ENCODE measurements at regions not wholly inside any gene's neighbourhood (a gene's known extent, or its start where the extent isn't known, plus 50 kb on each side); places are given as distances from the start of the nearest gene placed in this dataset.

DNA sequence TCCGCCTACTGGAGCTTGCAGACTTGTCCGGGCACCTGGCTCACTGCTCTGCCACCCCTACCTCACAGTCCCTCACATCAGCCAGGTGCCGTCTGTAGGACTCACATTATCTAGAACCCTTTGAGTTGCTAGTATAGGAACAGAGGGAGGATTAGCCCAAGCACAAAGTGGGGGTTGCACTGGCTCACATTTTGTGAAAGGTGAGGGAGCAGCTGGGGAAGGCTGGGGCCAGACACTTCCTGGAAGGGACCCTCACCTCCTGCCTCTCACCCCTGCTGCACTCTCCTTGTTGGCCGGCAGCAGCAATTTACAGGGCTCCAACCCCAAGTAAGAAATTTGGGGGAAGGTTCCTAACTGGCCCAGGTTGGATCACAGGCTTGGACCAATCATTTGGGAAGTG lies 1031.6 kb downstream of the BCL11B start:
- TF ChIP-seq, protein P1, sequence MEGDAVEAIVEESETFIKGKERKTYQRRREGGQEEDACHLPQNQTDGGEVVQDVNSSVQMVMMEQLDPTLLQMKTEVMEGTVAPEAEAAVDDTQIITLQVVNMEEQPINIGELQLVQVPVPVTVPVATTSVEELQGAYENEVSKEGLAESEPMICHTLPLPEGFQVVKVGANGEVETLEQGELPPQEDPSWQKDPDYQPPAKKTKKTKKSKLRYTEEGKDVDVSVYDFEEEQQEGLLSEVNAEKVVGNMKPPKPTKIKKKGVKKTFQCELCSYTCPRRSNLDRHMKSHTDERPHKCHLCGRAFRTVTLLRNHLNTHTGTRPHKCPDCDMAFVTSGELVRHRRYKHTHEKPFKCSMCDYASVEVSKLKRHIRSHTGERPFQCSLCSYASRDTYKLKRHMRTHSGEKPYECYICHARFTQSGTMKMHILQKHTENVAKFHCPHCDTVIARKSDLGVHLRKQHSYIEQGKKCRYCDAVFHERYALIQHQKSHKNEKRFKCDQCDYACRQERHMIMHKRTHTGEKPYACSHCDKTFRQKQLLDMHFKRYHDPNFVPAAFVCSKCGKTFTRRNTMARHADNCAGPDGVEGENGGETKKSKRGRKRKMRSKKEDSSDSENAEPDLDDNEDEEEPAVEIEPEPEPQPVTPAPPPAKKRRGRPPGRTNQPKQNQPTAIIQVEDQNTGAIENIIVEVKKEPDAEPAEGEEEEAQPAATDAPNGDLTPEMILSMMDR (IDR thresholded peaks at IDR 0.05; ENCODE audit: insufficient read depth, low read depth, low read length) = no peak
- CTCF ChIA-PET = no interaction called here
- Histone ChIP-seq H3K27me3 (ENCODE audit: control insufficient read depth, insufficient read depth, low read length) (no peaks in the 10 kb centered on the region), H3K36me3 (ENCODE audit: control insufficient read depth, insufficient read depth, low read length) (no peaks in the 10 kb centered on the region), H3K4me3 (ENCODE audit: low read depth, low read length) (no peak overlapping the region)
- POLR2A ChIA-PET = no interaction called here
- DNase-seq (ENCODE audit: low read depth) = no peak

DNA sequence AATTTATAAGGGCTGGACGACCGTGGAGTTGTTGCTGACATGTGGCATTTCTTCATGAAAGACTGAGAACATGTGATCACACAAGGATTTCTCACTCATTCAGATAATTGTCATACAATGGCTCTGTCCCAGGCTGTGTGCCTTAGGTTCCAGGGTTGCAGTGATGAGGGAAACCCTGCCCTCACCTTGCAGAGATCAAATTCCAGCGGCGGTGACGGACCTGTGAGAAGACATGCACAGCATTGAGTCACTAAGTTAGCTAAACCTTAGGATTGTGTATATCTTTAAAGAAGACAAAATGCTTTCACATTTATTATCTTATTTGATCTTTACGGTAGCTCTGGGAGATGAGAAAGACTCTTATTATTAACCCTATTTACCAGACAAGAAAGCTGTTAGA lies 1029.1 kb downstream of the BCL11B start:
- no peak overlapping the region for H3K4me3 ChIP-seq (ENCODE audit: low read depth, low read length)
- POLR2A ChIA-PET = no interaction called here
- TF ChIP-seq, protein P1 (IDR thresholded peaks at IDR 0.05; ENCODE audit: insufficient read depth, low read depth, low read length) = no peak
- H3K27me3 ChIP-seq (ENCODE audit: control insufficient read depth, insufficient read depth, low read length) = no peaks in the 10 kb centered on the region
- H3K36me3 ChIP-seq (ENCODE audit: control insufficient read depth, insufficient read depth, low read length) = no peaks in the 10 kb centered on the region
- DNase-seq (ENCODE audit: low read depth) = no peak
- CTCF ChIA-PET = no interaction called here

DNA sequence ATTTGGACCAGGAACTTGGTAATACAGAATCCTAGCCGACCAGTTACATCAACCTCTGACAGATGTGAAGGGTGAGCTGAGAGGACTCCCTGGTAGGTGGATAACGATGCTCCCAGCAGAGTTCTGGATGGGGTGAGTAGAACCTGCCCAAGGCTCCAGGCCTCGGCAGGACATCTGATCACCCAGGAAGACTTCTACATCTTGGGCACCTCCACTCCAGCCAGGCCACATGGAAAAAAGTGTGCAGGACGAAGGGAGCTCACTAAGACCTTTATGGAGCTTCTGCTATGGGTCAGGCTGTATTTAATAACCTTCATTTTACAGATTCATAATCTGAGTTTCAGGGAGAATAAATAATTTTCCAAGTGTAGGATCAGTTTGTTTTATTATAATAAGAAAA lies 1028.7 kb downstream of the BCL11B start:
- Histone ChIP-seq H3K36me3 (ENCODE audit: control insufficient read depth, insufficient read depth, low read length) (no peaks in the 10 kb centered on the region), H3K27me3 (ENCODE audit: control insufficient read depth, insufficient read depth, low read length) (no peaks in the 10 kb centered on the region), H3K4me3 (ENCODE audit: low read depth, low read length) (no peak overlapping the region)
- POLR2A ChIA-PET = no interaction called here
- DNase-seq (ENCODE audit: low read depth) = no peak
- CTCF ChIA-PET = no interaction called here
- TF ChIP-seq, protein P1 (IDR thresholded peaks at IDR 0.05; ENCODE audit: insufficient read depth, low read depth, low read length) = no peak

DNA sequence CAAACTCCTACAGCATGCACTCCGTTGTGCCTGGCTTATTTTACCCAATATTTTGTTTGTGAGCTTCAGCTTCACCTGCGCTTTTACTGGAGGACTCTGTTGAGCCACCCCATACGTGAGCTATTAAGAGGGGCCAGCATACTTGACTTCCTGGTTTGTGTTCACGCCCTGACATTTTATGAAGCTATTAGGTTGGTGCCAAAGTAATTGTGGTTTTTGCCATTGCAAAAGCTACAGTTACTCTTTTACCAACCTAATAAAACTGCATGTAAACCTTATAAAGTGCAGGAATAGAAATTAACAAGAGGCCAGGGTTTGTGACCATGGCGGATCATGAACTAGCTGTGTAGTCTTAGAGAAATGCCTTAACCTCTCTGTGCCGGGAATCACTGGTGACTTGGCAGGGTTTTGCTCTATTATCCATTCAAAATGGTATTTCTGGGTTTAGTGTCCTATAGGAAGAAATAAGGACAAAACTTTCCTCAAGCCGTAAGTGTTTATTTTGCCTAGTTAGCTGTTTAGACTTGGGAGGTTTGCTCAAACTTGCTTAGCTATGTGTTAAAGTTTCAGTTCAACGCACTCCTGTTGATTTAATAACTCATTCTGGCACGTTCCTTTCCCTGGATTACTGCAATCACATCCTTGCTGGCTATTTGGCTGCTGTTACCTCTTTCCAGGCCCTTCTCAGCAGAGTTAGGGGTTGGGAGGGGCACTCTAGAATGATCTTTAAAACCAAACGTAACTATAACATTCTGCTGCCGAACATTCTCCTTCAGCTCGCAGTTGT lies 1027.6 kb downstream of the BCL11B start:
- H3K36me3 ChIP-seq (ENCODE audit: control insufficient read depth, insufficient read depth, low read length) = no peaks in the 10 kb centered on the region
- no peaks in the 10 kb centered on the region for H3K27me3 ChIP-seq (ENCODE audit: control insufficient read depth, insufficient read depth, low read length)
- TF ChIP-seq, protein P1 (IDR thresholded peaks at IDR 0.05; ENCODE audit: insufficient read depth, low read depth, low read length) = no peak
- POLR2A ChIA-PET = no interaction called here
- no peak for DNase-seq (ENCODE audit: low read depth)
- CTCF ChIA-PET = no interaction called here
- no peak overlapping the region for H3K4me3 ChIP-seq (ENCODE audit: low read depth, low read length)

DNA sequence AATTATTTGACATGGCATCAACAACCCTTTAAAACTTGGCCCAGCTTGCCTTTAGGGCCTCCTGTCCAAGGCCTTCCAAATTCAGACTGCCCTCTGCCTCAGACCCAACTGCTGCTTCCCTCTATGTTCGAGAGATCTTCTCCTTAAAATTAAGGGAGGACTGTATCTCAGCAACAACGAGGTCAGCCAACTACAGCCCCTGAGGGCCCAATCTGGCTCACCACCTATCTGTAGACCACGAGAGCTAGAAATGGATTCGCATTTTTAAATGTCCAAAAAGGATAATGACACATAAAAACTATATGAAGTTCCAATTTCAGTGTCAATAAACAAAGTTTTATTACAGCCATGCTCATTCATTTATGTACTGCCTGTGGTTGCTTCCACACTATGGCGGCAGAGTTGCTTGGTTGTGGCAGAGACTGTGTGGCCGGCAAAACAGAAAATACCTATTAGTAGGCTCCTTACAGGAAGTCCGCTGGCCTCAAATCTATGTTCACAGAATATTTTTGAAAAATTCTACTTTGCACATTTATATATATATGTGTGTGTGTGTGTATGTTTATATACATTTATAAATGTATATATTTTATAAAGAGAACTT lies 1026.9 kb downstream of the BCL11B start:
- Histone ChIP-seq H3K27me3 (ENCODE audit: control insufficient read depth, insufficient read depth, low read length) (no peaks in the 10 kb centered on the region), H3K36me3 (ENCODE audit: control insufficient read depth, insufficient read depth, low read length) (no peaks in the 10 kb centered on the region), H3K4me3 (ENCODE audit: low read depth, low read length) (no peak overlapping the region)
- POLR2A ChIA-PET = no interaction called here
- TF ChIP-seq, protein P1 (IDR thresholded peaks at IDR 0.05; ENCODE audit: insufficient read depth, low read depth, low read length) = no peak
- CTCF ChIA-PET = no interaction called here
- no peak for DNase-seq (ENCODE audit: low read depth)
